ENCODE measurements at regions not wholly inside any gene's neighbourhood (a gene's known extent, or its start where the extent isn't known, plus 50 kb on each side); places are given as distances from the start of the nearest gene placed in this dataset.

DNA sequence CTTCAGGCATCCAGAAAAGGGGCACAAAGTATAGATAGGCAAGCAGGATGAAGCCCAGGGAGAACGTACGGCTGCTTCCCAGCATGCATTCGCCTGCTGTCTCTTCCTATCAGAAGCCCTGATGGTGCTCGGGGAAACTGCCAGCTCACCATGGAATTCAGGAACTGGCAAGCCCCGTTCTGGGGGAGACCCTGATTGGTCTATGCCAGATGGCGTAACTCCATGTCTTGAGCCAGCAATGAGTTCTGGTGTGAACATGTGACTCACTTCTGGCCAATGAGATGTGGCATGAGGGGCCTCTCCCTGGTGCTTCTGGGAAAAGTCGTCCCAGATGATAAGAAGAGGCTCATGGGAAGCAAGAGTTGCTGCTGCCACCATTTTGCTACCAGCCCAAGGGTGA, 270.8 kb downstream of the BCL11B start:
- TF ChIP-seq, protein P1, sequence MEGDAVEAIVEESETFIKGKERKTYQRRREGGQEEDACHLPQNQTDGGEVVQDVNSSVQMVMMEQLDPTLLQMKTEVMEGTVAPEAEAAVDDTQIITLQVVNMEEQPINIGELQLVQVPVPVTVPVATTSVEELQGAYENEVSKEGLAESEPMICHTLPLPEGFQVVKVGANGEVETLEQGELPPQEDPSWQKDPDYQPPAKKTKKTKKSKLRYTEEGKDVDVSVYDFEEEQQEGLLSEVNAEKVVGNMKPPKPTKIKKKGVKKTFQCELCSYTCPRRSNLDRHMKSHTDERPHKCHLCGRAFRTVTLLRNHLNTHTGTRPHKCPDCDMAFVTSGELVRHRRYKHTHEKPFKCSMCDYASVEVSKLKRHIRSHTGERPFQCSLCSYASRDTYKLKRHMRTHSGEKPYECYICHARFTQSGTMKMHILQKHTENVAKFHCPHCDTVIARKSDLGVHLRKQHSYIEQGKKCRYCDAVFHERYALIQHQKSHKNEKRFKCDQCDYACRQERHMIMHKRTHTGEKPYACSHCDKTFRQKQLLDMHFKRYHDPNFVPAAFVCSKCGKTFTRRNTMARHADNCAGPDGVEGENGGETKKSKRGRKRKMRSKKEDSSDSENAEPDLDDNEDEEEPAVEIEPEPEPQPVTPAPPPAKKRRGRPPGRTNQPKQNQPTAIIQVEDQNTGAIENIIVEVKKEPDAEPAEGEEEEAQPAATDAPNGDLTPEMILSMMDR (IDR thresholded peaks at IDR 0.05) = no peak
- TF ChIP-seq ZFX (IDR thresholded peaks at IDR 0.05; ENCODE audit: borderline replicate concordance) = no peak
